ENCODE measurements at regions not wholly inside any gene's neighbourhood (a gene's known extent, or its start where the extent isn't known, plus 50 kb on each side); places are given as distances from the start of the nearest gene placed in this dataset.

DNA sequence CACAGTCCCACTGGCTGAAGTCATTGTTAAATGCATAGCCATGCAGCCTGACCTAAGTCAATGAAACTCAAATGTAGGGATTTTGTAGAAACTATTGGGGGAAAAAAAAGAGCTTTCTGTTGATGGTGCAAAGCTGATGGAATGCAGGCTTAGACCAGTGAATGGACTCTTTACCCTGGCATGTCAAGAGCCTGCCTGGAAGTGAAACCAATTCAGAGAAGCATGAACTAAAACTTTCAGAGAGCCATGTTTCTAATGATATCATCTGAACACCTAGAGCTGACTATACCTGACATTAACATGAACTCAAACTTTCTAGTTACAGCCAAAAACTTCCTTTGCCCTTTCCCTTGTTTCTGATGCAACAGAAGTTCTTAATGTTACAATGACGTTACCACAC is 89.0 kb downstream of the APIP start:
- TF ChIP-seq, protein P1, sequence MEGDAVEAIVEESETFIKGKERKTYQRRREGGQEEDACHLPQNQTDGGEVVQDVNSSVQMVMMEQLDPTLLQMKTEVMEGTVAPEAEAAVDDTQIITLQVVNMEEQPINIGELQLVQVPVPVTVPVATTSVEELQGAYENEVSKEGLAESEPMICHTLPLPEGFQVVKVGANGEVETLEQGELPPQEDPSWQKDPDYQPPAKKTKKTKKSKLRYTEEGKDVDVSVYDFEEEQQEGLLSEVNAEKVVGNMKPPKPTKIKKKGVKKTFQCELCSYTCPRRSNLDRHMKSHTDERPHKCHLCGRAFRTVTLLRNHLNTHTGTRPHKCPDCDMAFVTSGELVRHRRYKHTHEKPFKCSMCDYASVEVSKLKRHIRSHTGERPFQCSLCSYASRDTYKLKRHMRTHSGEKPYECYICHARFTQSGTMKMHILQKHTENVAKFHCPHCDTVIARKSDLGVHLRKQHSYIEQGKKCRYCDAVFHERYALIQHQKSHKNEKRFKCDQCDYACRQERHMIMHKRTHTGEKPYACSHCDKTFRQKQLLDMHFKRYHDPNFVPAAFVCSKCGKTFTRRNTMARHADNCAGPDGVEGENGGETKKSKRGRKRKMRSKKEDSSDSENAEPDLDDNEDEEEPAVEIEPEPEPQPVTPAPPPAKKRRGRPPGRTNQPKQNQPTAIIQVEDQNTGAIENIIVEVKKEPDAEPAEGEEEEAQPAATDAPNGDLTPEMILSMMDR (IDR thresholded peaks at IDR 0.05), result no peak
- TF ChIP-seq POLR2A (IDR thresholded peaks at IDR 0.05), result no peak
